ENCODE measurements at regions not wholly inside any gene's neighbourhood (a gene's known extent, or its start where the extent isn't known, plus 50 kb on each side); places are given as distances from the start of the nearest gene placed in this dataset.

- TF ChIP-seq, protein P1, sequence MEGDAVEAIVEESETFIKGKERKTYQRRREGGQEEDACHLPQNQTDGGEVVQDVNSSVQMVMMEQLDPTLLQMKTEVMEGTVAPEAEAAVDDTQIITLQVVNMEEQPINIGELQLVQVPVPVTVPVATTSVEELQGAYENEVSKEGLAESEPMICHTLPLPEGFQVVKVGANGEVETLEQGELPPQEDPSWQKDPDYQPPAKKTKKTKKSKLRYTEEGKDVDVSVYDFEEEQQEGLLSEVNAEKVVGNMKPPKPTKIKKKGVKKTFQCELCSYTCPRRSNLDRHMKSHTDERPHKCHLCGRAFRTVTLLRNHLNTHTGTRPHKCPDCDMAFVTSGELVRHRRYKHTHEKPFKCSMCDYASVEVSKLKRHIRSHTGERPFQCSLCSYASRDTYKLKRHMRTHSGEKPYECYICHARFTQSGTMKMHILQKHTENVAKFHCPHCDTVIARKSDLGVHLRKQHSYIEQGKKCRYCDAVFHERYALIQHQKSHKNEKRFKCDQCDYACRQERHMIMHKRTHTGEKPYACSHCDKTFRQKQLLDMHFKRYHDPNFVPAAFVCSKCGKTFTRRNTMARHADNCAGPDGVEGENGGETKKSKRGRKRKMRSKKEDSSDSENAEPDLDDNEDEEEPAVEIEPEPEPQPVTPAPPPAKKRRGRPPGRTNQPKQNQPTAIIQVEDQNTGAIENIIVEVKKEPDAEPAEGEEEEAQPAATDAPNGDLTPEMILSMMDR (IDR thresholded peaks at IDR 0.05; ENCODE audit: extremely low read depth in 1 of 2, insufficient read depth in 1 of 2, low read depth in 1 of 2, low read length in 2 of 2) = no peak
- TF ChIP-seq POLR2AphosphoS5 (IDR thresholded peaks at IDR 0.05; ENCODE audit: insufficient read depth, low read depth, low read length) (no peak), POLR2A (IDR thresholded peaks at IDR 0.05; ENCODE audit: low read depth, low read length) (no peak), JUN (IDR thresholded peaks at IDR 0.05; ENCODE audit: borderline replicate concordance, insufficient read depth, insufficient read length, low read depth) (peak; percentile 6), EZH2 (IDR thresholded peaks at IDR 0.05; ENCODE audit: borderline replicate concordance, low read depth, low read length, severe bottlenecking) (no peak)
Observed at GRCh38 chr7:79520543-79520942, 67.1 kb upstream of the MAGI2 start.

All from endothelial cell of umbilical vein (primary cell).